HUES48 (cell line): ENCODE measurements at regions not wholly inside any gene's neighbourhood (a gene's known extent, or its start where the extent isn't known, plus 50 kb on each side); places are given as distances from the start of the nearest gene placed in this dataset.

Source experiments
- H3K27ac ChIP-seq: one replicate; pipeline ENCODE4 v1.7.0; 2013; ENCODE audit warnings: low read depth, low read length, inconsistent platforms
- H3K27me3 ChIP-seq: 2 replicates; pipeline ENCODE4 v1.6.1; 2013; ENCODE audit warnings: mild to moderate bottlenecking, low read length; ENCODE audit not compliant: control insufficient read depth, insufficient read depth
- H3K36me3 ChIP-seq: 2 replicates; pipeline ENCODE4 v1.6.1; 2013; ENCODE audit warnings: low read length; ENCODE audit not compliant: control insufficient read depth, insufficient read depth
- H3K4me1 ChIP-seq: 2 replicates; pipeline ENCODE4 v1.6.1; 2013; ENCODE audit warnings: mild to moderate bottlenecking, low read length; ENCODE audit not compliant: control insufficient read depth, insufficient read depth
- H3K4me3 ChIP-seq: 2 replicates; pipeline ENCODE4 v1.5.1; 2013; ENCODE audit warnings: mild to moderate bottlenecking, low read depth, low read length
- H3K9ac ChIP-seq: 2 replicates; pipeline ENCODE4 v1.6.1; 2013; ENCODE audit warnings: mild to moderate bottlenecking, low read depth, low read length, moderate library complexity
- H3K9me3 ChIP-seq: 2 replicates; pipeline ENCODE4 v1.6.1; 2013; ENCODE audit warnings: low read length; ENCODE audit not compliant: control insufficient read depth, insufficient read depth

DNA sequence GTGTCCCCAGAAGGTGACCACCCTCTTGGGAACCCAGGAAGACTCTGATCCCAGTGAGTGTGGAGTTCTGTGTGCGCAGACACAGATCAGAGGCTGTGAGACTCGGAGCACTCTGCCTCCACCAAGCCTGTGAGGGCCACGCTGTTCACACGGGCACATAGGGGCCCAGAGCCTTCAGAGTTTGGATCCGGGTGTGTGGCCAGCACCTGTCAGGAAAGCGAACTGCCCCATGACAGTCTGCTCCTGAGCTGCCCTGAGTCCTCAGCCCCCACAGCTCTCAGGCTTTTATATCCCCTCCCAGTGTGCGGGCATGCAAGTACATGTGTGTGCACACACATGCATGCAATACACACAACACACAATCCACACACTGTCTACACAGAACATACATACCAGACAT lies 161.8 kb upstream of the IRX2 start:
- H3K9ac ChIP-seq = no peak overlapping the region
- no peaks in the 10 kb centered on the region for H3K27me3 ChIP-seq
- peaks cover 34% of the 10 kb centered on the region for H3K4me1 ChIP-seq
- no peaks in the 10 kb centered on the region for H3K9me3 ChIP-seq
- no peak overlapping the region for H3K4me3 ChIP-seq
- H3K36me3 ChIP-seq = no peaks in the 10 kb centered on the region
- H3K27ac ChIP-seq = no peak overlapping the region

DNA sequence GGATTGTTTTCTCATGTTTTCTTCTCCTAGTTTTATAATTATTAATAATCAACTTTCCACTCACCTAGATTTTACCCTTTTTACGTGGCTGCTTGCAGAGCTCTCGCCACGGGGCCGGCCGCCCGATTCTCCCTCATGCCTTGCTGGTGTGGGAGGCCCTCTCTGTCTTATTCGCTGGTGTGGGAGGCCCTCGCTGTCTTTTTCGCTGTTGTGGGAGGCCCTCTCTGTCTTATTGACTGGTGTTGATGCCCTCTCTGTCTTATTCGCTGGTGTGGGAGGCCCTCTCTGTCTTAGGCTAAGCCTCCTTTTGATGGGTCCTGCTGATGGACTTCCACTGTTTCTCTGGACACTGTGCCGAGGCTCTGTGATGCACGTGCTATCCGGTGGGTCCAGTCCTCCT lies 161.3 kb upstream of the IRX2 start:
- Histone ChIP-seq H3K4me3 (no peak overlapping the region), H3K27me3 (no peaks in the 10 kb centered on the region), H3K27ac (no peak overlapping the region), H3K9ac (no peak overlapping the region), H3K36me3 (no peaks in the 10 kb centered on the region), H3K9me3 (no peaks in the 10 kb centered on the region), H3K4me1 (peaks cover 31% of the 10 kb centered on the region)

DNA sequence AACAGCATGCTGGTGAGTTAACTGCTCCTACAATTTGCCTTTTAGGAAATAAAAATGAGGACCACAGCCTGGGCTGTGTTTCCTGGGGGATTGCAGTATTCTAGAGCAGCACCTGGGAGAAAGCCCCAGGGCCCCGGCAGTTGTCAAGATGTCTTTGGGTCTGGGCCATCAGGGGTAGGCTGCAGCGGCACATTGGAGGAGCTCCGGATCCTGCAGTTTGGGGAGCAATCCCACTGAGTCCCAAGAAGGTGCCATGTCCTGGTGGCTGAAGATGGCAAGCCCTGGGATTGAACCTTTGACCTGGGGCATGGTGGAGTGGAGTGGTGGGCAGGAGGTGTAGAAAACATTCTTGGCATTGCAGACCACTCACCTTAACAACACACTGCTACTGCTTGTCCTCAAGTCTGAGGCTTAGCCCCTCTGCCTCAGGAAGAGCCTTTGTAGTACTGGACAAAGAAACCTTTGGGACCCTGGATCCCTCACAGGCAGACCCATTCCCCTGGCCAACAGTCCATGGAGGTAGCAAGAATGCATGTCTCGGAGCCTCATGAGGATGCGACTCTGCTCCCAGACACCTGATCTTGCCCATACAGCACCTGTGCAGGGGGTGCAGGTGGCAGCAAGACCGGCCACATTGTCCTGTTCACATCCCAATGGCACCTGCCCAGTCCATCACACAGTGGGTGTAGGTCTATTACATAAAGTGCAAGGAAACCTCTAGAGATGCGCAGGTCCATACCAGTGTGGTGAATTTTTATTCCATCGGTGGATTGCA lies 159.1 kb upstream of the IRX2 start:
- Histone ChIP-seq H3K9ac (no peak overlapping the region), H3K9me3 (no peaks in the 10 kb centered on the region), H3K36me3 (no peaks in the 10 kb centered on the region), H3K27ac (no peak overlapping the region), H3K27me3 (no peaks in the 10 kb centered on the region), H3K4me1 (peaks cover 19% of the 10 kb centered on the region), H3K4me3 (no peak overlapping the region)

DNA sequence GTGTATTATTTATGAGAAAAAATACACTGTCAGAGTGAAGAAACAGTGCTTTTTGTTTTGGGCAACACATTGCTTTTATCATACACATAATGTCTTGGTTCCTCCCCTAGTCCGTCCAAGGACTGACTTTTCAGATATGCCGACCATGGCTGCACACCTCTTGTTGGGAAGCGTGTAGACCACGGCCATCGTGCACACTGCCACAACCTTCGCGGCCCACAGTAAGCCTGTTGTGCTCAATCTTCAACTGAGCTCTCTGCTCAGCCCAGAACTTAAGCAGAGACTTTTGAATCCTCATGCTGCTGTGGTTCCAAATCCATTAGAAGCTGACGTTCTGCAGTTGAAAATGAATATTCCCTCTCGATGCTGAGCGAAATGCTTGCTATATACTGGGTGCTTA lies 157.6 kb upstream of the IRX2 start:
- no peaks in the 10 kb centered on the region for H3K27me3 ChIP-seq
- no peaks in the 10 kb centered on the region for H3K36me3 ChIP-seq
- H3K9me3 ChIP-seq = no peaks in the 10 kb centered on the region
- H3K9ac ChIP-seq = no peak overlapping the region
- H3K4me1 ChIP-seq = peaks cover 5% of the 10 kb centered on the region; the same call in 1 of the 2 replicates
- H3K4me3 ChIP-seq = no peak overlapping the region
- H3K27ac ChIP-seq = no peak overlapping the region

DNA sequence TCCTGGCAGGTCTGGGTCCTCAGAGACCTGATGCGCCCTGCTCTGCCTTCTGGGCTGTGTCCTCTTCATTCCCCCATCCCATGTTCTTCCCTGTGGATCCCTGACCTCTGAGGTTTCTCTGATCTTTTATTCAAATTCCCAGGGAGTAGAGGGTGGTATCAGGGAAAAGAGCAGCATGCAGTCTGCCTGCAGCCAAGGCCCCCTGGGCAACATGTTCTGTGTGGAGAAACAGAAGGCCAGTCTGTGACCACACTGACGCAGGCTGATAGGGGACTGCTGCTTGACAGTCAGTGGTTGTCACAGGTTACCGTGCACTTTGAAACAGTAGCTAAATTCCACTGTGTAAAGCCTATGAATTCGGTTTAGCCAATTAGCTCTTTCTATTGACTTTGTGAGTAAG lies 156.6 kb upstream of the IRX2 start:
- H3K4me1 ChIP-seq = peaks cover 5% of the 10 kb centered on the region; the same call in 1 of the 2 replicates
- H3K9me3 ChIP-seq = no peaks in the 10 kb centered on the region
- H3K36me3 ChIP-seq = no peaks in the 10 kb centered on the region
- no peak overlapping the region for H3K9ac ChIP-seq
- no peaks in the 10 kb centered on the region for H3K27me3 ChIP-seq
- no peak overlapping the region for H3K27ac ChIP-seq
- no peak overlapping the region for H3K4me3 ChIP-seq

DNA sequence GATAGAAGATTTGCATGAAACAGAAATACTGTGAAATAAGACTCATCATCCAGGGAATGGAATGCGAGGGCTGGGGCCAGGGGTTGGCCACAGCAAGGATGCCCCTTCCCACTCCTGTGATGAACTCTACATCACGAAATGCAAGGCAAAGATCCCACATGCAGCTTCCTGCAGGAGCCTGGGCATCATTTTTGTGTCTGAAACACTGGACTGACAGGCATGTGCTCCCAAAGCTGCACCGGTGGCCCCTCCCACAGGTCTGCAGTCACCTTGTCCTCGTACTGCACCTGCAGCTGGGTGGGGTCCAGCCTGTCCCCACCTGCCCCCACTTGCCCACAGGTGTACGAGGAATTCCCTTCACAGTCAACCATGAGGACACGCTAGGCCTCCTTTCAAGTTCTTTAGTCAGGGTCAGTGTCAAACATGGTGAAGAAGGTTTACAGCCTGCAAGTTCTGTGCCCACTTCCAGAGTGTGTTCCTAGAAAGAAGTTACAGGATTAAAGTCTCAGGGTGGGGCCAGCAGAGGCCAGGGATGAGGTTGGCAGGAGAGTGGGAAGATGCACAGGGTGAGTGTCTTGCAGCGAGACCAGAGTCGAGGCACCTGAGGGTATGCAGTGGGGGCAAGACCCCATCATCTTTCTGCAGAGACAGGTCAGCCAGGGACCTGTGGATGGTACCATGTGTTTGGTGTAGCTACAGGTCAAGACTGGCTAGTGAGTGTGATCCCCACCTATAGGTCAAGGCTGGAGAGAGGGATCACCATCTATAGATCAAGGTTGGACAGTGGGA lies 155.0 kb upstream of the IRX2 start:
- H3K9ac ChIP-seq = no peak overlapping the region
- H3K4me3 ChIP-seq = no peak overlapping the region
- H3K9me3 ChIP-seq = no peaks in the 10 kb centered on the region
- H3K36me3 ChIP-seq = no peaks in the 10 kb centered on the region
- H3K4me1 ChIP-seq = peaks cover 5% of the 10 kb centered on the region; the same call in 1 of the 2 replicates
- H3K27me3 ChIP-seq = no peaks in the 10 kb centered on the region
- no peak overlapping the region for H3K27ac ChIP-seq

DNA sequence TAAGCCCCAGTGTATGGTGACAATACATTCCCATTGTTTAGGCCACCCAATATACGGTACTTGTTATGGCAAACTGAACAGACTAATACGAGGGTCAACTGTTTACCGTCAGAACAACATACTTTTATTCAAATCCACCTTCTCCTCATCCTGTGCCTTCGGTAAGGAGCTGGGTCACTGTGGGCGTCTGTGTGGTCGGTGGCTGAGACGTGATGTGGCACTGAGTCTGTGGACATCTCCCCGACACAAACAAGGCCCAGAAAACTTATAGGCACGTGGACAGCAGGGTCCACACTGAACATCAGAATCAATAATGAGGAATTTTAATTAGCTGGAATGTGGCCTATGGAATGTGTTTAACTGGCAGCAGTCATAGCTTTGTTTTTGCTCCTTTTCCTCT lies 154.3 kb upstream of the IRX2 start:
- Histone ChIP-seq H3K27me3 (no peaks in the 10 kb centered on the region), H3K27ac (no peak overlapping the region), H3K9ac (no peak overlapping the region), H3K9me3 (no peaks in the 10 kb centered on the region), H3K4me1 (peaks cover 5% of the 10 kb centered on the region; the same call in 1 of the 2 replicates), H3K36me3 (no peaks in the 10 kb centered on the region), H3K4me3 (no peak overlapping the region)

DNA sequence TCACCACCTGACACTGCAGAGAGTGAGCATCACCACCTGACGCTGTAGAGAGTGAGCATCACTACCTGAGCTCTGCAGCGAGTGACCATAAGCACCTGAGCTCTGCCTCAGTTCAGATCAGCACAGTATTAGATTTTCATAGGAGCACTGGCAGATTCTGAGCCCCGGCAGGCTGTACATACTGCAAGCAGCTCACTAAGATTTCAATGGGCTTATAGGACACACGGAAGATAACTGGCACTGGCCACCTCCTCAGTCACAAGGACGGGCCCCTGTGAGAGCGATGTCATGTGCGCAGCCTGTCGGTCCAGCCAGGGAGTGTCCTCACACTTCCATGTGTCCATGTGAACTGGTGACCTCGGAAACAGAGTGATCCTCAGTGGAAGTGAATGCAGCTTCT lies 153.5 kb upstream of the IRX2 start:
- Histone ChIP-seq H3K27ac (no peak overlapping the region), H3K36me3 (no peaks in the 10 kb centered on the region), H3K4me3 (no peak overlapping the region), H3K9me3 (no peaks in the 10 kb centered on the region), H3K4me1 (peaks cover 5% of the 10 kb centered on the region; the same call in 1 of the 2 replicates), H3K9ac (no peak overlapping the region), H3K27me3 (no peaks in the 10 kb centered on the region)

DNA sequence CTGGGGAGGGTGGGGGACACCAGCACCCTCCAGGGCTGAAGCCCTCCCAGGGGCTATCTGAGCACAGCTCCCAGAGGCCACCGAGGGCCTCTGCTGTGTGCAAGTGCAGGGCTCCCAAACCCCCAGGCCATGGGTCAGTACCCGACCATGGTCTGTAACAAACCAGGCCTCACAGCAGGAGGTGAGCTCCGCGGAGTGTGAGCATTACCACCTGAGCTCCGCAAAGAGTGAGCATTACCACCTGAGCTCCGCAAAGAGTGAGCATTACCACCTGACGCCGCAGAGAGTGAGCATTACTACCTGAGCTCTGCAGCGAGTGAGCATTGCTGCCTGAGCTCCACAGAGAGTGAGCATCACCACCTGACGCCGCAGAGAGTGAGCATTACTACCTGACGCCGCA lies 152.9 kb upstream of the IRX2 start:
- H3K36me3 ChIP-seq = no peaks in the 10 kb centered on the region
- no peaks in the 10 kb centered on the region for H3K27me3 ChIP-seq
- H3K27ac ChIP-seq = no peak overlapping the region
- no peaks in the 10 kb centered on the region for H3K9me3 ChIP-seq
- no peak overlapping the region for H3K4me3 ChIP-seq
- H3K9ac ChIP-seq = no peak overlapping the region
- H3K4me1 ChIP-seq = peaks cover 2% of the 10 kb centered on the region; the same call in 1 of the 2 replicates

DNA sequence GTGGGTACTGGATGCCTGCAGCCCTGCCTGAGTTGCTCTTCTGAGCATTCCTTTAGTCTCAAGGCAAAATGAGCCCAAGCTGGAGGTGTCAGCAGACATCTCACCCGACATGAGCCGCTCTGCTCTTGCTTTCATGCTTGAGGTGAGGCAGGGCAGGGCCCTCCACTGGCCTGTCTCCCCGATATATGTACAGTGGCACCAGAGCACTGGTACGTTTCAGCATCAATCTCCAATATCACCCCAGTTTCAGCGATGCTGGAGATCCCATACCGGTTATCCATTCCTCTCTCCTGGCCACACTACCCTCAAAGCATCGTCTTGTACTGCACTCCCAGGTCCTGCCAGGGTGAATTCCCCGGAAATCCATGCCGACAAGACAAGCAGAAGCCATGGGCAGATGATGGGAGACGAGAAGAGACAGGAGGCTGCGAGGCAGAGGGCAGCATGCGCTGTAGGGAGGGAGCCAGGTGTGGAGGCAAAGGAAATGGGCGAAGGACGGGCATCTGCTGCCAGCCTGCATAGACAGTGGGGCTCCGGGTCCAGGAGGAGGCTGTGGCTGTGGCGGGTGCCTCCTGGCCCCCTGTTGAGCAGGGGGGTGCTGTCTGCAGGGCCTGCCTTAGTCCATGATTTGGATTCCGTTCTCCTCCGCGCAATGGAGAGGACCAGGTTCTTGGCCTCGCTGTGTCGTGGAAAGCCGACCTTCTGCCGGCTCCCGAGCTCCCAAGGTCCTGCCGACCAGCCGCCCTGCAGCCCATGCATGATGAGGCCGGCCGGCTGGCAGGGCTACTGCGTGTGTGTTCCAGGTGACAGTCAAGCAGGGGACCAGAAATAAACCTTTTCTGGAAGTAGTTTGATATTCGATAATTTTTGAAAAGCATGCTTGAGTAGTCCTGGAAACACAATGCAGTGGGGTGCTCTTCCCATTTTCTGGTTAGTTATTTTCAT lies 152.2 kb upstream of the IRX2 start:
- Histone ChIP-seq H3K9me3 (no peaks in the 10 kb centered on the region), H3K9ac (no peak overlapping the region), H3K27me3 (no peaks in the 10 kb centered on the region), H3K27ac (no peak overlapping the region), H3K36me3 (no peaks in the 10 kb centered on the region), H3K4me3 (no peak overlapping the region), H3K4me1 (no peaks in the 10 kb centered on the region)
